Spleen (tissue), 11 donors: ENCODE measurements at regions not wholly inside any gene's neighbourhood (a gene's known extent, or its start where the extent isn't known, plus 50 kb on each side); places are given as distances from the start of the nearest gene placed in this dataset.

Experiments
- DNase-seq: peaks from one replicate; pipeline ENCODE4 v3.0.0-alpha.2; 2020
- H3K27ac ChIP-seq, 8 donors: fragments of 200-600 bp; sonication (generic) in 7 of 8; 1 replicate in 4 of 8; 2 replicates in 4 of 8; pipeline versions ENCODE4 v1.5.0 to v1.8.0; 2016 to 2021; ENCODE audit warnings: inconsistent platforms in 4 of 8, mild to moderate bottlenecking in 4 of 8, moderate library complexity in 1 of 8
- H3K27me3 ChIP-seq, 7 donors: fragments of 200-600 bp; sonication (generic) in 6 of 7; replicated peaks in 1 of 7; 1 replicate in 4 of 7; 2 replicates in 3 of 7; pipeline versions ENCODE4 v1.5.0 to v1.8.0; 2016 to 2021; ENCODE audit warnings: inconsistent platforms in 3 of 7, mild to moderate bottlenecking in 1 of 7
- H3K36me3 ChIP-seq, 6 donors: fragments of 200-600 bp; sonication (generic) in 5 of 6; 1 replicate in 4 of 6; 2 replicates in 2 of 6; pipeline versions ENCODE4 v1.5.0 to v1.8.0; 2016 to 2021; ENCODE audit warnings: inconsistent platforms in 2 of 6
- H3K4me1 ChIP-seq, 6 donors: fragments of 200-600 bp; sonication (generic) in 5 of 6; 1 replicate in 3 of 6; 2 replicates in 3 of 6; pipeline versions ENCODE4 v1.5.0 to v1.8.0; 2016 to 2021; ENCODE audit warnings: inconsistent platforms in 3 of 6
- H3K4me3 ChIP-seq, 8 donors: fragments of 200-600 bp; sonication (generic) in 7 of 8; 1 replicate in 4 of 8; 2 replicates in 4 of 8; pipeline versions ENCODE4 v1.5.0 to v1.8.0; 2016 to 2021; ENCODE audit warnings: inconsistent platforms in 4 of 8, mild to moderate bottlenecking in 4 of 8, moderate library complexity in 2 of 8
- H3K9me3 ChIP-seq, 8 donors: fragments of 200-600 bp; sonication (generic) in 7 of 8; 1 replicate in 4 of 8; 2 replicates in 4 of 8; pipeline versions ENCODE4 v1.5.0 to v1.8.0; 2016 to 2021; ENCODE audit warnings: inconsistent platforms in 4 of 8
- POLR2A ChIP-seq, 3 donors: fragments of 450-650 bp; IDR thresholded peaks; one replicate each; pipeline ENCODE4 v1.5.1; 2017; ENCODE audit warnings: antibody characterized with exemption in 3 of 3, mild to moderate bottlenecking in 1 of 3
- POLR2AphosphoS5 ChIP-seq, 3 donors: sonication (generic); formaldehyde crosslinking; IDR thresholded peaks; one replicate each; pipeline ENCODE4 v1.5.1; 2017; ENCODE audit warnings: antibody characterized with exemption in 3 of 3
- WGBS, 5 donors: extraction: QIAGEN DNeasy Blood & Tissue Kit in 3 of 5; methylation state at CpG; one replicate each; pipeline versions ENCODE4 v1.1.5 to v1.1.7; 2013 to 2018; 5-methylcytosine and 5-hydroxymethylcytosine counted together
- intact Hi-C: fragments of 100-400 bp; cut with DNase I; formaldehyde crosslinking; loops from one replicate; pipeline ENCODE4 v1.15.0; 2023; ENCODE audit warnings: low total_unique reads
- TF ChIP-seq, protein P1 (sequence below), 11 experiments: fragments of 200-600 bp in 7 of 11; fragments of 450-650 bp in 4 of 11; sonication (generic) in 4 of 11; IDR thresholded peaks in 8 of 11; conservative IDR thresholded peaks in 3 of 11; 1 replicate in 7 of 11; 2 replicates in 4 of 11; pipeline versions ENCODE4 v1.4.0 to v1.8.0; 2016 to 2021; ENCODE audit warnings: antibody characterized with exemption in 11 of 11, inconsistent platforms in 4 of 11, mild to moderate bottlenecking in 1 of 11
- donor health status: healthy with polysubstance abuse.
- donor health status: DM: no; HTN: no; CAD: no; lungs with moderate emphysema.
- donor health status: DM: no; HTN: no; CAD: no.
- donor health status: Bipolar disorder and iron deficiency.
- donor health status: healthy.
- donor health status: DM: no; HTN: no; CAD: no.
- donor health status: DM: yes; HTN: yes; CAD: no.

GRCh38 chr5:73263001-73263710 is 90.2 kb downstream of the TMEM174 start:
- no peak overlapping the region for H3K4me3 ChIP-seq
- no peak for TF ChIP-seq POLR2A (IDR thresholded peaks at IDR 0.05)
- TF ChIP-seq, protein P1, sequence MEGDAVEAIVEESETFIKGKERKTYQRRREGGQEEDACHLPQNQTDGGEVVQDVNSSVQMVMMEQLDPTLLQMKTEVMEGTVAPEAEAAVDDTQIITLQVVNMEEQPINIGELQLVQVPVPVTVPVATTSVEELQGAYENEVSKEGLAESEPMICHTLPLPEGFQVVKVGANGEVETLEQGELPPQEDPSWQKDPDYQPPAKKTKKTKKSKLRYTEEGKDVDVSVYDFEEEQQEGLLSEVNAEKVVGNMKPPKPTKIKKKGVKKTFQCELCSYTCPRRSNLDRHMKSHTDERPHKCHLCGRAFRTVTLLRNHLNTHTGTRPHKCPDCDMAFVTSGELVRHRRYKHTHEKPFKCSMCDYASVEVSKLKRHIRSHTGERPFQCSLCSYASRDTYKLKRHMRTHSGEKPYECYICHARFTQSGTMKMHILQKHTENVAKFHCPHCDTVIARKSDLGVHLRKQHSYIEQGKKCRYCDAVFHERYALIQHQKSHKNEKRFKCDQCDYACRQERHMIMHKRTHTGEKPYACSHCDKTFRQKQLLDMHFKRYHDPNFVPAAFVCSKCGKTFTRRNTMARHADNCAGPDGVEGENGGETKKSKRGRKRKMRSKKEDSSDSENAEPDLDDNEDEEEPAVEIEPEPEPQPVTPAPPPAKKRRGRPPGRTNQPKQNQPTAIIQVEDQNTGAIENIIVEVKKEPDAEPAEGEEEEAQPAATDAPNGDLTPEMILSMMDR (IDR thresholded peaks at IDR 0.05 in 8 of 11, conservative IDR thresholded peaks at IDR 0.05 in 3 of 11), result no peak
- TF ChIP-seq POLR2AphosphoS5 (IDR thresholded peaks at IDR 0.05), result no peak
- H3K4me1 ChIP-seq, result peaks cover 0 to 10% (median 0%) of the 10 kb centered on the region in 6 donors
- no peak overlapping the region for H3K27ac ChIP-seq
- H3K9me3 ChIP-seq, result no peaks in the 10 kb centered on the region
- intact Hi-C loops, result no loop called here
- no peak for DNase-seq
- peaks cover 0 to 38% (median 0%) of the 10 kb centered on the region in 7 donors for H3K27me3 ChIP-seq
- H3K36me3 ChIP-seq, result no peaks in the 10 kb centered on the region

GRCh38 chr5:73256862-73257261 is 83.9 kb downstream of the TMEM174 start:
- Histone ChIP-seq H3K4me1 (no peaks in the 10 kb centered on the region), H3K36me3 (no peaks in the 10 kb centered on the region), H3K27me3 (peaks cover 0 to 34% (median 0%) of the 10 kb centered on the region in 7 donors), H3K9me3 (peaks cover 0 to 9% (median 7%) of the 10 kb centered on the region in 8 donors), H3K4me3 (no peak overlapping the region), H3K27ac (no peak overlapping the region)
- TF ChIP-seq POLR2A (IDR thresholded peaks at IDR 0.05) (no peak), POLR2AphosphoS5 (IDR thresholded peaks at IDR 0.05) (no peak)
- TF ChIP-seq, protein P1 (IDR thresholded peaks at IDR 0.05 in 8 of 11, conservative IDR thresholded peaks at IDR 0.05 in 3 of 11), result no peak
- 67 to 87% (median 86%) methylated on average over 1 of the region's 1 CpG for WGBS, 5 donors
- intact Hi-C loops, result no loop called here
- DNase-seq, result no peak

DNA sequence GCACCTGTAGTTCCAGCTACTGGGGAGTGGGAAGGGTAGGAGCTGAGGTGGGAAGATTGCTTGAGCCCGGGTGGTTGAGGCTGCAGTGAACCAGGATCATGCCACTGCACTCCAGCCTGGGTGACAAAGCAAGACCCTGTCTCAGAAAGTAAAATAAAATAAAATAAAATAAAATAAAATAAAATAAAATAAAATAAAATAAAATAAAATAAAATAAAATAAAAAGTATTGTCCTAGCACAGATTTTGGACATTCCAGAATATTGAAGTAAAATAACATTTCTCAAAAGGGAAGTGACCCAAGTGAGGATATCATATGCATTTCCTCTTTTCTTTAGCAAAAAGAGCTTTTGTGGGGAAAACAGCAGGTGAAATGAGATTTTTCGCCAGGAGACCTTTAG is 83.5 kb downstream of the TMEM174 start:
- Histone ChIP-seq H3K27me3 (peaks cover 0 to 38% (median 0%) of the 10 kb centered on the region in 7 donors), H3K9me3 (peaks cover 0 to 9% (median 7%) of the 10 kb centered on the region in 8 donors), H3K36me3 (no peaks in the 10 kb centered on the region), H3K4me3 (no peak overlapping the region), H3K4me1 (no peaks in the 10 kb centered on the region), H3K27ac (no peak overlapping the region)
- 67 to 88% (median 74%) methylated on average over 2 of the region's 2 CpGs for WGBS, 5 donors
- no peak for DNase-seq
- intact Hi-C loops, result no loop called here
- no peak for TF ChIP-seq POLR2AphosphoS5 (IDR thresholded peaks at IDR 0.05)
- TF ChIP-seq, protein P1 (IDR thresholded peaks at IDR 0.05 in 8 of 11, conservative IDR thresholded peaks at IDR 0.05 in 3 of 11), result no peak
- no peak for TF ChIP-seq POLR2A (IDR thresholded peaks at IDR 0.05)

- H3K36me3 ChIP-seq, result no peaks in the 10 kb centered on the region
- intact Hi-C loops, result no loop called here
- peaks cover 0 to 9% (median 7%) of the 10 kb centered on the region in 8 donors for H3K9me3 ChIP-seq
- H3K4me1 ChIP-seq, result no peaks in the 10 kb centered on the region
- H3K4me3 ChIP-seq, result no peak overlapping the region
- 62 to 70% (median 67%) methylated on average over 6 of the region's 6 CpGs for WGBS, 5 donors
- no peak overlapping the region for H3K27ac ChIP-seq
- DNase-seq, result no peak
- peaks cover 0 to 43% (median 0%) of the 10 kb centered on the region in 7 donors for H3K27me3 ChIP-seq
- TF ChIP-seq POLR2A (IDR thresholded peaks at IDR 0.05) (no peak), POLR2AphosphoS5 (IDR thresholded peaks at IDR 0.05) (no peak)
- TF ChIP-seq, protein P1 (IDR thresholded peaks at IDR 0.05 in 8 of 11, conservative IDR thresholded peaks at IDR 0.05 in 3 of 11), result no peak
Observed at GRCh38 chr5:73256012-73256411, 83.0 kb downstream of the TMEM174 start.
